H9 (cell line): ENCODE measurements at regions not wholly inside any gene's neighbourhood (a gene's known extent, or its start where the extent isn't known, plus 50 kb on each side); places are given as distances from the start of the nearest gene placed in this dataset.
"Not testable (repeated sequence)": the region's sequence is repeated elsewhere in the genome, so short reads cannot be mapped to it uniquely, and the experiment has no call there.

Experiments
- DNase-seq: peaks from one replicate; pipeline ENCODE4 v3.0.0-alpha.2; 2017
- H2AFZ ChIP-seq: one replicate; pipeline ENCODE4 v1.6.1; 2013; ENCODE audit warnings: mild to moderate bottlenecking, low read length, control low read depth, moderate library complexity
- H2AK5ac ChIP-seq: 2 replicates; pipeline ENCODE4 v1.6.1; 2013; ENCODE audit warnings: low read length, control low read depth, mixed read lengths; ENCODE audit not compliant: insufficient read length
- H2BK120ac ChIP-seq: one replicate; pipeline ENCODE4 v1.6.1; 2013; ENCODE audit warnings: low read depth, mild to moderate bottlenecking, low read length, control low read depth, inconsistent platforms; ENCODE audit not compliant: poor library complexity, severe bottlenecking
- H2BK12ac ChIP-seq: 2 replicates; pipeline ENCODE4 v1.6.1; 2013; ENCODE audit warnings: low read length, control low read depth, mixed read lengths, low read depth; ENCODE audit not compliant: insufficient read length
- H2BK15ac ChIP-seq: 2 replicates; pipeline ENCODE4 v1.6.1; 2013; ENCODE audit warnings: low read depth, low read length, control low read depth
- H2BK20ac ChIP-seq: one replicate; pipeline ENCODE4 v1.6.1; 2013; ENCODE audit warnings: low read depth, mild to moderate bottlenecking, low read length, control low read depth, inconsistent platforms; ENCODE audit not compliant: poor library complexity, severe bottlenecking
- H2BK5ac ChIP-seq: 2 replicates; pipeline ENCODE4 v1.6.1; 2013; ENCODE audit warnings: low read length, control low read depth, mixed read lengths; ENCODE audit not compliant: insufficient read length
- H3K14ac ChIP-seq: 2 replicates; pipeline ENCODE4 v1.6.1; 2013; ENCODE audit warnings: low read length, control low read depth; ENCODE audit not compliant: insufficient read depth
- H3K18ac ChIP-seq: 2 replicates; pipeline ENCODE4 v1.6.1; 2013; ENCODE audit warnings: low read depth, mild to moderate bottlenecking, mixed read lengths, low read length, control low read depth; ENCODE audit not compliant: insufficient read length
- H3K23ac ChIP-seq: 2 replicates; pipeline ENCODE4 v1.6.1; 2013; ENCODE audit warnings: low read length, control low read depth, mixed read lengths, low read depth; ENCODE audit not compliant: insufficient read length
- H3K23me2 ChIP-seq: 2 replicates; pipeline ENCODE4 v1.6.1; 2013; ENCODE audit warnings: low read depth, mild to moderate bottlenecking, mixed read lengths, low read length, control low read depth; ENCODE audit not compliant: insufficient read length, poor library complexity, severe bottlenecking
- H3K27ac ChIP-seq: 2 replicates; pipeline ENCODE4 v1.5.1; 2013; ENCODE audit warnings: low read length, control low read depth, mixed read lengths, low read depth; ENCODE audit not compliant: insufficient read length
- H3K27me3 ChIP-seq: 2 replicates; pipeline ENCODE4 v1.6.1; 2013; ENCODE audit warnings: low read length, control low read depth, inconsistent platforms; ENCODE audit not compliant: insufficient read depth
- H3K4ac ChIP-seq: 2 replicates; pipeline ENCODE4 v1.6.1; 2013; ENCODE audit warnings: low read depth, mild to moderate bottlenecking, control low read depth, inconsistent platforms, low read length, moderate library complexity
- H3K4me1 ChIP-seq: 2 replicates; pipeline ENCODE4 v1.6.1; 2013; ENCODE audit warnings: low read length, control low read depth, inconsistent platforms; ENCODE audit not compliant: insufficient read depth
- H3K4me2 ChIP-seq: 2 replicates; pipeline ENCODE4 v1.6.1; 2013; ENCODE audit warnings: low read length, control low read depth, mixed read lengths; ENCODE audit not compliant: insufficient read length, insufficient read depth
- H3K56ac ChIP-seq: 2 replicates; pipeline ENCODE4 v1.6.1; 2013; ENCODE audit warnings: low read depth, mild to moderate bottlenecking, mixed read lengths, low read length, control low read depth; ENCODE audit not compliant: insufficient read length
- H3K79me1 ChIP-seq: 2 replicates; pipeline ENCODE4 v1.6.1; 2013; ENCODE audit warnings: low read depth, mild to moderate bottlenecking, moderate library complexity, low read length, control low read depth, inconsistent platforms; ENCODE audit not compliant: insufficient read depth, poor library complexity, severe bottlenecking
- H3K79me2 ChIP-seq: 2 replicates; pipeline ENCODE4 v1.6.1; 2013; ENCODE audit warnings: low read length, control low read depth, inconsistent platforms; ENCODE audit not compliant: insufficient read depth
- H3K9ac ChIP-seq: 2 replicates; pipeline ENCODE4 v1.6.1; 2013; ENCODE audit warnings: low read length, control low read depth, mixed read lengths; ENCODE audit not compliant: insufficient read length; ENCODE audit errors: extremely low read depth
- H3K9me3 ChIP-seq: one replicate; pipeline ENCODE4 v1.6.1; 2013; ENCODE audit warnings: low read depth, low read length, inconsistent platforms; ENCODE audit not compliant: control insufficient read depth
- H3T11ph ChIP-seq: one replicate; pipeline ENCODE4 v1.6.1; 2013; ENCODE audit warnings: mild to moderate bottlenecking, low read length, control low read depth, inconsistent platforms
- H4K20me1 ChIP-seq: one replicate; pipeline ENCODE4 v1.6.1; 2013; ENCODE audit not compliant: control insufficient read depth, insufficient read length, insufficient read depth
- H4K5ac ChIP-seq: 2 replicates; pipeline ENCODE4 v1.6.1; 2013; ENCODE audit warnings: low read depth, mild to moderate bottlenecking, mixed read lengths, low read length, control low read depth; ENCODE audit not compliant: insufficient read length
- H4K8ac ChIP-seq: replicated peaks from 2 replicates; pipeline ENCODE4 v1.6.1; 2013; ENCODE audit warnings: low read length, control low read depth, mixed read lengths, low read depth; ENCODE audit not compliant: insufficient read length
- H4K91ac ChIP-seq: 2 replicates; pipeline ENCODE4 v1.6.1; 2013; ENCODE audit warnings: low read depth, mild to moderate bottlenecking, moderate library complexity, mixed read lengths, low read length, control low read depth; ENCODE audit not compliant: insufficient read length
- H3K27ac Mint-ChIP-seq, 3 experiments: 2 replicates in 2 of 3; 3 replicates in 1 of 3; pipeline ENCODE4 v1.8.0; 2020 to 2021; ENCODE audit warnings: mixed read lengths in 3 of 3, mild to moderate bottlenecking in 1 of 3, moderate library complexity in 1 of 3
- H3K27me3 Mint-ChIP-seq: 2 replicates; pipeline ENCODE4 v1.8.0; 2021; ENCODE audit warnings: low read depth, mild to moderate bottlenecking, moderate library complexity, mixed read lengths
- H3K36me3 Mint-ChIP-seq, 3 experiments: 2 replicates in 2 of 3; 3 replicates in 1 of 3; pipeline ENCODE4 v1.8.0; 2020 to 2021; ENCODE audit warnings: low read depth in 3 of 3, mixed read lengths in 3 of 3; ENCODE audit not compliant: insufficient read depth in 1 of 3
- H3K4me1 Mint-ChIP-seq, 2 experiments: 2 replicates each; pipeline ENCODE4 v1.8.0; 2020; ENCODE audit warnings: mixed read lengths in 2 of 2
- H3K4me3 Mint-ChIP-seq, 2 experiments: 2 replicates in 1 of 2; 3 replicates in 1 of 2; pipeline ENCODE4 v1.8.0; 2020 to 2021; ENCODE audit warnings: mild to moderate bottlenecking in 2 of 2, mixed read lengths in 2 of 2, moderate library complexity in 1 of 2
- H3K9me3 Mint-ChIP-seq, 2 experiments: 2 replicates in 1 of 2; 3 replicates in 1 of 2; pipeline ENCODE4 v1.8.0; 2020; ENCODE audit warnings: mild to moderate bottlenecking in 2 of 2, mixed read lengths in 2 of 2, moderate library complexity in 1 of 2
- WGBS: extraction: QIAGEN DNeasy Blood & Tissue Kit; methylation state at CpG from one replicate; pipeline ENCODE4 v1.1.7; 2013; ENCODE audit warnings: missing lambda C conversion rate, low lambda C conversion rate, mixed read lengths; ENCODE audit not compliant: insufficient read length; ENCODE audit errors: extremely low coverage; 5-methylcytosine and 5-hydroxymethylcytosine counted together

DNA sequence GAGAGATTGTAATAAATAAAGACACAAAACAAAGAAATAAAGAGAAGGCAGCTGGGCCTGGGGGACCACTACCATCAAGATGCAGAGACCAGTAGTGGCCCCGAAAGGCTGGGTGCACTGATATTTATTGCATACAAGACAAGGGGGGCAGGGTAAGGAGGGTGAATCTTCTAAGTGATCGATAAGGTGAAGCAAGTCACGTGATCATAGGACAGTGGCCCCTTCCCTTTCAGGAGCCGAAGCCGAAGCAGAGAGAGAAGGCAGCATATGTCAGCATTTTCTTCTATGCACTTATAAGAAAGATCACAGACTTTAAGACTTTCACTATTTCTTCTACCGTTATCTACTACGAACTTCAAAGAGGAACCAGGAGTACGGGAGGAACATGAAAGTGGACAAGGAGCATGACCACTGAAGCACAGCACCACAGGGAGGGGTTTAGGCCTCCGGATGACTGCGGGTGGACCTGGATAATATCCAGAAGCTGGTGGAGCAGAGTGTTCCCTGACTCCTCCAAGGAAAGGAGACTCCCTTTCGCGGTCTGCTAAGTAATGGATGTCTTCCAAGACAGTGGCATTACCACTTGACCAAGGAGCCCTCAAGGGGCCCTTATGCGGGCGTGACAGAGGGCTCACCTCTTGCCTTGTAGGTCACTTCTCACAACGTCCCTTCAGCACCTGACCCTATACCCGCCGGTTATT, 126.4 kb downstream of the RBM46 start:
- not testable (repeated sequence) for H2BK5ac ChIP-seq, H2AFZ ChIP-seq, H3K27ac Mint-ChIP-seq, H3K79me1 ChIP-seq, H3K18ac ChIP-seq, H3K4me1 ChIP-seq, H3K27ac ChIP-seq, H3K79me2 ChIP-seq, H4K91ac ChIP-seq, H3K9me3 Mint-ChIP-seq, H3T11ph ChIP-seq, H2BK120ac ChIP-seq, H3K23me2 ChIP-seq, H3K4me3 Mint-ChIP-seq, H3K9ac ChIP-seq, H3K36me3 Mint-ChIP-seq, H3K23ac ChIP-seq, H2AK5ac ChIP-seq, H3K56ac ChIP-seq, H4K5ac ChIP-seq, H3K4me2 ChIP-seq, H4K20me1 ChIP-seq, H3K14ac ChIP-seq, H3K27me3 Mint-ChIP-seq, H4K8ac ChIP-seq, H3K9me3 ChIP-seq, H2BK15ac ChIP-seq, DNase-seq, H2BK12ac ChIP-seq, H3K27me3 ChIP-seq, H2BK20ac ChIP-seq, H3K4ac ChIP-seq
- no CpG with 5 or more reads among the region's 17 CpGs for WGBS
- H3K4me1 Mint-ChIP-seq, result peaks cover 10 to 12% of the 10 kb centered on the region in 2 experiments
